ENCODE measurements at regions not wholly inside any gene's neighbourhood (a gene's known extent, or its start where the extent isn't known, plus 50 kb on each side); places are given as distances from the start of the nearest gene placed in this dataset.

GRCh38 chr5:5813441-5813840 lies 391.0 kb downstream of the ICE1 start:
- Histone ChIP-seq H3K9me3 (ENCODE audit: low read length) (no peaks in the 10 kb centered on the region), H4K20me1 (ENCODE audit: insufficient read depth) (no peaks in the 10 kb centered on the region)
- TF ChIP-seq POLR2AphosphoS5 (IDR thresholded peaks at IDR 0.05) (no peak), RAD21 (conservative IDR thresholded peaks at IDR 0.05) (no peak)

GRCh38 chr5:5810461-5810860 lies 388.0 kb downstream of the ICE1 start:
- Histone ChIP-seq H3K9me3 (ENCODE audit: low read length) (no peaks in the 10 kb centered on the region), H3K36me3 (ENCODE audit: insufficient read depth, low read length) (no peaks in the 10 kb centered on the region), H3K9ac (ENCODE audit: low read length) (no peak overlapping the region), H3F3A (ENCODE audit: insufficient read depth, low read length, poor library complexity, severe bottlenecking) (no peaks in the 10 kb centered on the region), H3K4me2 (ENCODE audit: low read length) (no peak overlapping the region), H3K79me2 (replicated peaks; ENCODE audit: insufficient read depth, low read length) (no peaks in the 10 kb centered on the region), H4K20me1 (ENCODE audit: insufficient read depth) (no peaks in the 10 kb centered on the region), H3K27me3 (ENCODE audit: insufficient read depth, low read depth, low read length) (no peaks in the 10 kb centered on the region), H3K9me2 (ENCODE audit: insufficient read depth, low read length) (no peaks in the 10 kb centered on the region), H2AFZ (ENCODE audit: low read depth, low read length) (no peak overlapping the region), H3K4me3 (ENCODE audit: low read length) (no peak overlapping the region), H3K27ac (ENCODE audit: low read length) (no peak overlapping the region)
- TF ChIP-seq TAF1 (IDR thresholded peaks at IDR 0.05; ENCODE audit: low read depth) = no peak
- TF ChIP-seq REST (IDR thresholded peaks at IDR 0.05; ENCODE audit: borderline replicate concordance) = no peak
- TF ChIP-seq SMC3 (conservative IDR thresholded peaks at IDR 0.05; ENCODE audit: poor library complexity) = no peak
- TF ChIP-seq RAD21 (conservative IDR thresholded peaks at IDR 0.05) = no peak
- TF ChIP-seq CTCF (IDR thresholded peaks at IDR 0.05; ENCODE audit: poor library complexity, severe bottlenecking) = no peak

More at GRCh38 chr5:5813441-5813840, 391.0 kb downstream of the ICE1 start:
- Histone ChIP-seq H3K9ac (ENCODE audit: low read length) (no peak overlapping the region), H3F3A (ENCODE audit: insufficient read depth, low read length, poor library complexity, severe bottlenecking) (no peaks in the 10 kb centered on the region), H3K27ac (ENCODE audit: low read length) (no peak overlapping the region), H2AFZ (ENCODE audit: low read depth, low read length) (no peak overlapping the region), H3K9me2 (ENCODE audit: insufficient read depth, low read length) (no peaks in the 10 kb centered on the region), H3K36me3 (ENCODE audit: insufficient read depth, low read length) (no peaks in the 10 kb centered on the region), H3K4me2 (ENCODE audit: low read length) (no peak overlapping the region), H3K79me2 (replicated peaks; ENCODE audit: insufficient read depth, low read length) (no peaks in the 10 kb centered on the region), H3K27me3 (ENCODE audit: insufficient read depth, low read depth, low read length) (no peaks in the 10 kb centered on the region), H3K4me3 (ENCODE audit: low read length) (no peak overlapping the region)

GRCh38 chr5:5805916-5806315 lies 383.4 kb downstream of the ICE1 start:
- TF ChIP-seq REST (IDR thresholded peaks at IDR 0.05; ENCODE audit: borderline replicate concordance) (no peak), EZH2 (IDR thresholded peaks at IDR 0.05; ENCODE audit: borderline replicate concordance, insufficient read depth, low read length, poor library complexity, severe bottlenecking) (no peak), EP300 (conservative IDR thresholded peaks at IDR 0.05; ENCODE audit: poor library complexity, severe bottlenecking) (no peak), POLR2AphosphoS5 (IDR thresholded peaks at IDR 0.05) (no peak)
- H3K9me3 ChIP-seq (ENCODE audit: low read length) = no peaks in the 10 kb centered on the region
- H3K36me3 ChIP-seq (ENCODE audit: insufficient read depth, low read length) = no peaks in the 10 kb centered on the region
- no peaks in the 10 kb centered on the region for H4K20me1 ChIP-seq (ENCODE audit: insufficient read depth)
- no peaks in the 10 kb centered on the region for H3K79me2 ChIP-seq (replicated peaks; ENCODE audit: insufficient read depth, low read length)
- H3K27ac ChIP-seq (ENCODE audit: low read length) = no peak overlapping the region
- H3K4me3 ChIP-seq (ENCODE audit: low read length) = no peak overlapping the region
- no peaks in the 10 kb centered on the region for H3K27me3 ChIP-seq (ENCODE audit: insufficient read depth, low read depth, low read length)
- H3K9me2 ChIP-seq (ENCODE audit: insufficient read depth, low read length) = no peaks in the 10 kb centered on the region
- H2AFZ ChIP-seq (ENCODE audit: low read depth, low read length) = no peak overlapping the region
- no peak overlapping the region for H3K9ac ChIP-seq (ENCODE audit: low read length)
- H3K4me2 ChIP-seq (ENCODE audit: low read length) = no peak overlapping the region
- no peaks in the 10 kb centered on the region for H3F3A ChIP-seq (ENCODE audit: insufficient read depth, low read length, poor library complexity, severe bottlenecking)

Data from neural cell (in vitro differentiated cells).